Cardiac fibroblast (primary cell): ENCODE measurements at regions not wholly inside any gene's neighbourhood (a gene's known extent, or its start where the extent isn't known, plus 50 kb on each side); places are given as distances from the start of the nearest gene placed in this dataset.

Experiments used
- DNase-seq, 2 donors: peaks; one replicate each; pipeline versions ENCODE4 v3.0.0 to v3.0.0-alpha.2; 2010; ENCODE audit warnings: low read depth in 2 of 2
- H3K4me3 ChIP-seq, 2 donors: replicated peaks in 1 of 2; 1 replicate in 1 of 2; 2 replicates in 1 of 2; pipeline ENCODE4 v1.5.1; 2011; ENCODE audit warnings: low read depth in 2 of 2, low read length in 2 of 2, mild to moderate bottlenecking in 2 of 2, moderate library complexity in 1 of 2
- TF ChIP-seq, protein P1 (sequence below): IDR thresholded peaks from one replicate; pipeline ENCODE4 v1.5.1; 2011; ENCODE audit warnings: low read depth, mild to moderate bottlenecking, low read length, inconsistent platforms

DNA sequence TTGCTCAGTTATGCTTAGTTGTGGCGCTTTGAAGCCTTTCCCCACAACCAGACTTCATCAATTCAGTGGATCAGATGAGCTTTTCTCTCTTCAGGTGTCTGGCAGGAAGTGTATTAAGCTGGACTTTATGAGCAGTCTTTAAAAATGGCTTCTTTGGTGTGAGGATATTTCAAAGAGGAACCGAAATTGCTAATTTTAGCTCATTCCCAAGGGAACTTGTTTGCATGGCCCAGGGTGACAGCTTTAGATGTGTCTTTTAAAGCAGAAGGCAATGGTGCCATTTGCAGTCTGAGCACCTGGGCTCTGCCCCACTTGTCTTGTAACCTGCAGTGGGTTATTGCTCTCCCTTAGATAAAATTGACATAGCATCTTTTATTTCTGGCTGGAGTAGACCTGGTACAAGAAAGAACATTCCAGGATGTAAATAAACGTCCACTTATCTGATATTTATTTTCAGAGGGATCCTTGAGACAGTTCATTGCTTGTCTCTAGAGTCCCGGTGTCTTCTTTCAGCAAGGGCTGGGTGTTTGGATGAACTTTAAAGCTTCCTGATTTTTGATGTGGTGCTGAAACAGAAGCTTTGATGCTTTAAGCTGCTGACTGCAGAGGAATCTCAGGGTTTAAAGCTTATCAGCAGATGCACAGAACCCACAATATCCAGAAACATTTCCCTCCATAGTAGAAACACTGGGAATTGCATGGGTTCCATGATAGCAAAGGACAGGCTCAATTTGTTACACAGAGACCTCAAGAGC lies 241.7 kb downstream of the ADGRL2 start:
- no peak overlapping the region for H3K4me3 ChIP-seq
- TF ChIP-seq, protein P1, sequence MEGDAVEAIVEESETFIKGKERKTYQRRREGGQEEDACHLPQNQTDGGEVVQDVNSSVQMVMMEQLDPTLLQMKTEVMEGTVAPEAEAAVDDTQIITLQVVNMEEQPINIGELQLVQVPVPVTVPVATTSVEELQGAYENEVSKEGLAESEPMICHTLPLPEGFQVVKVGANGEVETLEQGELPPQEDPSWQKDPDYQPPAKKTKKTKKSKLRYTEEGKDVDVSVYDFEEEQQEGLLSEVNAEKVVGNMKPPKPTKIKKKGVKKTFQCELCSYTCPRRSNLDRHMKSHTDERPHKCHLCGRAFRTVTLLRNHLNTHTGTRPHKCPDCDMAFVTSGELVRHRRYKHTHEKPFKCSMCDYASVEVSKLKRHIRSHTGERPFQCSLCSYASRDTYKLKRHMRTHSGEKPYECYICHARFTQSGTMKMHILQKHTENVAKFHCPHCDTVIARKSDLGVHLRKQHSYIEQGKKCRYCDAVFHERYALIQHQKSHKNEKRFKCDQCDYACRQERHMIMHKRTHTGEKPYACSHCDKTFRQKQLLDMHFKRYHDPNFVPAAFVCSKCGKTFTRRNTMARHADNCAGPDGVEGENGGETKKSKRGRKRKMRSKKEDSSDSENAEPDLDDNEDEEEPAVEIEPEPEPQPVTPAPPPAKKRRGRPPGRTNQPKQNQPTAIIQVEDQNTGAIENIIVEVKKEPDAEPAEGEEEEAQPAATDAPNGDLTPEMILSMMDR: no peak
- DNase-seq: no peak
